ENCODE measurements at regions not wholly inside any gene's neighbourhood (a gene's known extent, or its start where the extent isn't known, plus 50 kb on each side); places are given as distances from the start of the nearest gene placed in this dataset.

DNA sequence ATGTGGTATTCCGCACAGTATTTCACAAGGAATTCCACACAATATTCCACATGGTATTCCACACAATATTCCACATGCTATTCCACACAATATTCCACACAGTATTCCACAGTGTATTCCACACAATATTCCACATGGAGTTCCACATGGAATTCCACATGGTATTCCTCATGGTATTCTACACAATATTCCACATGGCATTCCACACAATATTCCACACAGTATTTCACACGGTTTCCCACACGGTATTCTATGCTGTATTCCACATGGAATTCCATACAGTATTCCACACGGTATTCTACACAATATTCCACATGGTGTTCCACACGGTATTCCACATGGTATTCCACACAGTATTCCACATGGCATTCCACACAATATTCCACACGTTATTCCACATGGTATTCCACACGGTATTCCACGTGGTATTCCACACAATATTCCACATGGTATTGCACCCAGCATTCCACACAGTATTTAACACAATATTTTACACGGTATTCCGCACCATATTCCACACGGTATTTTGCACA lies 137.3 kb upstream of the CHST15 start:
- TF ChIP-seq, protein P1, sequence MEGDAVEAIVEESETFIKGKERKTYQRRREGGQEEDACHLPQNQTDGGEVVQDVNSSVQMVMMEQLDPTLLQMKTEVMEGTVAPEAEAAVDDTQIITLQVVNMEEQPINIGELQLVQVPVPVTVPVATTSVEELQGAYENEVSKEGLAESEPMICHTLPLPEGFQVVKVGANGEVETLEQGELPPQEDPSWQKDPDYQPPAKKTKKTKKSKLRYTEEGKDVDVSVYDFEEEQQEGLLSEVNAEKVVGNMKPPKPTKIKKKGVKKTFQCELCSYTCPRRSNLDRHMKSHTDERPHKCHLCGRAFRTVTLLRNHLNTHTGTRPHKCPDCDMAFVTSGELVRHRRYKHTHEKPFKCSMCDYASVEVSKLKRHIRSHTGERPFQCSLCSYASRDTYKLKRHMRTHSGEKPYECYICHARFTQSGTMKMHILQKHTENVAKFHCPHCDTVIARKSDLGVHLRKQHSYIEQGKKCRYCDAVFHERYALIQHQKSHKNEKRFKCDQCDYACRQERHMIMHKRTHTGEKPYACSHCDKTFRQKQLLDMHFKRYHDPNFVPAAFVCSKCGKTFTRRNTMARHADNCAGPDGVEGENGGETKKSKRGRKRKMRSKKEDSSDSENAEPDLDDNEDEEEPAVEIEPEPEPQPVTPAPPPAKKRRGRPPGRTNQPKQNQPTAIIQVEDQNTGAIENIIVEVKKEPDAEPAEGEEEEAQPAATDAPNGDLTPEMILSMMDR (IDR thresholded peaks at IDR 0.05 in 2 of 3, conservative IDR thresholded peaks at IDR 0.05 in 1 of 3; ENCODE audit: borderline replicate concordance in 1 of 3, insufficient read depth in 1 of 3, low read depth in 2 of 3, low read length in 2 of 3) = no peak
- TF ChIP-seq EGR1 (IDR thresholded peaks at IDR 0.05; ENCODE audit: low read depth) (no peak), JUND (IDR thresholded peaks at IDR 0.05) (no peak), REST (IDR thresholded peaks at IDR 0.05; ENCODE audit: low read depth) (no peak), RAD21 (IDR thresholded peaks at IDR 0.05; ENCODE audit: low read depth) (no peak), SIN3A (IDR thresholded peaks at IDR 0.05; ENCODE audit: low read depth) (no peak), POLR2AphosphoS5 (IDR thresholded peaks at IDR 0.05; ENCODE audit: low read depth, low read length) (no peak), CEBPB (IDR thresholded peaks at IDR 0.05; ENCODE audit: low read depth) (no peak), POLR2A (IDR thresholded peaks at IDR 0.05; ENCODE audit: borderline replicate concordance, extremely low read depth, insufficient read depth, insufficient read length) (no peak)
